ENCODE measurements at regions not wholly inside any gene's neighbourhood (a gene's known extent, or its start where the extent isn't known, plus 50 kb on each side); places are given as distances from the start of the nearest gene placed in this dataset.

GRCh38 chr5:175129121-175129520, 314.9 kb downstream of the DRD1 start:
- no peaks in the 10 kb centered on the region for H3K27me3 ChIP-seq (ENCODE audit: control insufficient read depth, insufficient read depth, low read length, poor library complexity, severe bottlenecking)
- Mint-ChIP-seq H3K4me3 (no peak overlapping the region), H3K27me3 (ENCODE audit: insufficient read depth) (no peaks in the 10 kb centered on the region), H3K4me1 (peaks cover 20% of the 10 kb centered on the region), H3K27ac (no peak overlapping the region), H3K9me3 (peaks cover 2% of the 10 kb centered on the region), H3K36me3 (ENCODE audit: low read depth) (no peaks in the 10 kb centered on the region)
- WGBS, 2 experiments (ENCODE audit: insufficient coverage in 1 of 2, insufficient read length in 1 of 2), result 80 to 100% methylated on average over 2 to 4 of the region's 4 CpGs
- TF ChIP-seq, protein P1, sequence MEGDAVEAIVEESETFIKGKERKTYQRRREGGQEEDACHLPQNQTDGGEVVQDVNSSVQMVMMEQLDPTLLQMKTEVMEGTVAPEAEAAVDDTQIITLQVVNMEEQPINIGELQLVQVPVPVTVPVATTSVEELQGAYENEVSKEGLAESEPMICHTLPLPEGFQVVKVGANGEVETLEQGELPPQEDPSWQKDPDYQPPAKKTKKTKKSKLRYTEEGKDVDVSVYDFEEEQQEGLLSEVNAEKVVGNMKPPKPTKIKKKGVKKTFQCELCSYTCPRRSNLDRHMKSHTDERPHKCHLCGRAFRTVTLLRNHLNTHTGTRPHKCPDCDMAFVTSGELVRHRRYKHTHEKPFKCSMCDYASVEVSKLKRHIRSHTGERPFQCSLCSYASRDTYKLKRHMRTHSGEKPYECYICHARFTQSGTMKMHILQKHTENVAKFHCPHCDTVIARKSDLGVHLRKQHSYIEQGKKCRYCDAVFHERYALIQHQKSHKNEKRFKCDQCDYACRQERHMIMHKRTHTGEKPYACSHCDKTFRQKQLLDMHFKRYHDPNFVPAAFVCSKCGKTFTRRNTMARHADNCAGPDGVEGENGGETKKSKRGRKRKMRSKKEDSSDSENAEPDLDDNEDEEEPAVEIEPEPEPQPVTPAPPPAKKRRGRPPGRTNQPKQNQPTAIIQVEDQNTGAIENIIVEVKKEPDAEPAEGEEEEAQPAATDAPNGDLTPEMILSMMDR (conservative IDR thresholded peaks at IDR 0.05), result no peak
- peak; percentile 53 for DNase-seq
- H3K36me3 ChIP-seq (ENCODE audit: control insufficient read depth, insufficient read depth, low read length), result no peaks in the 10 kb centered on the region
- peaks cover 5% of the 10 kb centered on the region for H3K9me3 ChIP-seq (ENCODE audit: control insufficient read depth, low read length)
- H3K27ac ChIP-seq (ENCODE audit: low read depth, low read length), result no peak overlapping the region
- no peak overlapping the region for H3K9ac ChIP-seq (ENCODE audit: extremely low read depth, low read length, poor library complexity, severe bottlenecking)
- H3K4me3 ChIP-seq (ENCODE audit: low read length), result no peak overlapping the region
- no peaks in the 10 kb centered on the region for H3K4me1 ChIP-seq (ENCODE audit: control insufficient read depth, insufficient read depth, low read length)

DNA sequence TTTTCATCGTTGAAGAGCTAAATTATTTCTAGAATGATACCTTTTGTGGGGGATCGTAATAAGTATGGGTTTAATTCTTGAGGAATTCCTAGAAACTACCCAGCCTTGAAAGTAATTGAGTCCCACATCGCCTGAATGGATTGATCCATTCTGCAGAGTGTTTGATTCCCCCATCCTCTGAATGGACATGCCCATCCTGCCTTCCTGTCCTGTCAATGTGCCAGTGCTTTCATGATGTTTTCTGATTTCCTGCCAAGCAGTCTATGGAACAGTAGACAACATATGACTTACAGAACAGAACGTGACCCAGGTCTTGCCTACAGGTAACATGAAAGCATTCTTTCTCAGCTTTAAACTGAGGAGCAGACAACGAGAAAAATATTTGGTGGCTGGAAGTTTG, 319.2 kb downstream of the DRD1 start:
- Mint-ChIP-seq H3K4me3 (no peak overlapping the region), H3K4me1 (peaks cover 9% of the 10 kb centered on the region), H3K27ac (no peak overlapping the region), H3K27me3 (ENCODE audit: insufficient read depth) (no peaks in the 10 kb centered on the region), H3K9me3 (peaks cover 6% of the 10 kb centered on the region), H3K36me3 (ENCODE audit: low read depth) (peaks cover 6% of the 10 kb centered on the region)
- TF ChIP-seq, protein P1 (conservative IDR thresholded peaks at IDR 0.05), result no peak
- H3K9me3 ChIP-seq (ENCODE audit: control insufficient read depth, low read length), result peaks cover 10% of the 10 kb centered on the region
- no peak for DNase-seq
- no peak overlapping the region for H3K9ac ChIP-seq (ENCODE audit: extremely low read depth, low read length, poor library complexity, severe bottlenecking)
- H3K4me1 ChIP-seq (ENCODE audit: control insufficient read depth, insufficient read depth, low read length), result no peaks in the 10 kb centered on the region
- H3K27me3 ChIP-seq (ENCODE audit: control insufficient read depth, insufficient read depth, low read length, poor library complexity, severe bottlenecking), result no peaks in the 10 kb centered on the region
- H3K4me3 ChIP-seq (ENCODE audit: low read length), result no peak overlapping the region
- H3K27ac ChIP-seq (ENCODE audit: low read depth, low read length), result no peak overlapping the region
- 90 to 91% methylated on average over 5 of the region's 5 CpGs for WGBS, 2 experiments (ENCODE audit: insufficient coverage in 1 of 2, insufficient read length in 1 of 2)
- no peaks in the 10 kb centered on the region for H3K36me3 ChIP-seq (ENCODE audit: control insufficient read depth, insufficient read depth, low read length)

DNA sequence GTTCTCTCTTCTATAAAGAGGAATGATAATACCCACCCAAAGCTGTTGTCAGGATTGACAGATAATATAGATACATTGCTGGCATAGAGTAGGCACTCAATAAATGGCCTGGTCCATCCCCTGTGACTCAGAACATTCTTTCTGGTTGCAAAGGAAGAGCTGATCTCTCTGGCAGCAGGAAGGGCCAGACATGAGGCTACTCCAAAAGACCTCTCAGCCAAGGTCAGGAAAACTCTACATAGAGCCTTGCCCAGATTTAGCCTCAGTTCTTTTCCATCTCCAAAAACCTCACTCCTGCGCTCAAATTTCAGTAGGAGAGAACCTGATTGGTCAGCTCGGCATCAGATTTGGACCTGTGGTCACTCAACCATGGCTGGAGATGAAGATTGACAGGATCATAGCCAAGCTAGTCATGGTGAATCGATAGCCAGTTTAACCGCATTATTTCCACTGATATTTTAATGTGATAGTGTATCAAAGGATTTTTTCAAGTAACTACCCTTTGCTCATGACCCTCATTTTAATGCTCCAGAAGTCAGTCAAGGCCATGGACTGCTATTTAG, 319.6 kb downstream of the DRD1 start:
- WGBS, 2 experiments (ENCODE audit: insufficient coverage in 1 of 2, insufficient read length in 1 of 2), result 90 to 98% methylated on average over 3 to 4 of the region's 4 CpGs
- Mint-ChIP-seq H3K27me3 (ENCODE audit: insufficient read depth) (no peaks in the 10 kb centered on the region), H3K4me1 (peaks cover 7% of the 10 kb centered on the region), H3K36me3 (ENCODE audit: low read depth) (peaks cover 6% of the 10 kb centered on the region), H3K4me3 (no peak overlapping the region), H3K27ac (no peak overlapping the region), H3K9me3 (peaks cover 6% of the 10 kb centered on the region)
- H3K9ac ChIP-seq (ENCODE audit: extremely low read depth, low read length, poor library complexity, severe bottlenecking), result no peak overlapping the region
- no peaks in the 10 kb centered on the region for H3K4me1 ChIP-seq (ENCODE audit: control insufficient read depth, insufficient read depth, low read length)
- no peak for DNase-seq
- no peaks in the 10 kb centered on the region for H3K36me3 ChIP-seq (ENCODE audit: control insufficient read depth, insufficient read depth, low read length)
- peaks cover 10% of the 10 kb centered on the region for H3K9me3 ChIP-seq (ENCODE audit: control insufficient read depth, low read length)
- no peaks in the 10 kb centered on the region for H3K27me3 ChIP-seq (ENCODE audit: control insufficient read depth, insufficient read depth, low read length, poor library complexity, severe bottlenecking)
- no peak overlapping the region for H3K4me3 ChIP-seq (ENCODE audit: low read length)
- TF ChIP-seq, protein P1 (conservative IDR thresholded peaks at IDR 0.05), result no peak
- no peak overlapping the region for H3K27ac ChIP-seq (ENCODE audit: low read depth, low read length)

Data from endodermal cell (in vitro differentiated cells).